Endothelial cell of umbilical vein (primary cell): ENCODE measurements at regions not wholly inside any gene's neighbourhood (a gene's known extent, or its start where the extent isn't known, plus 50 kb on each side); places are given as distances from the start of the nearest gene placed in this dataset.

ENCODE experiments used
- CTCF ChIP-seq, 2 donors: IDR thresholded peaks; 1 replicate in 1 of 2; 2 replicates in 1 of 2; pipeline ENCODE4 v1.5.1; 2011; ENCODE audit warnings: low read length in 2 of 2, mild to moderate bottlenecking in 2 of 2, moderate library complexity in 2 of 2, control low read depth in 1 of 2, inconsistent platforms in 1 of 2, low read depth in 1 of 2; ENCODE audit not compliant: insufficient read depth in 1 of 2; ENCODE audit errors: extremely low read depth in 1 of 2
- POLR2A ChIP-seq: IDR thresholded peaks from 2 replicates; pipeline ENCODE4 v1.6.1; 2012; ENCODE audit warnings: low read depth, mild to moderate bottlenecking, control low read depth, low read length

- TF ChIP-seq CTCF (IDR thresholded peaks at IDR 0.05; ENCODE audit: extremely low read depth in 1 of 2, insufficient read depth in 1 of 2, low read depth in 1 of 2, low read length in 2 of 2) (no peak), POLR2A (no peak)
Measured at GRCh38 chr12:124173692-124174091, 121.2 kb upstream of the RFLNA start.
